ENCODE measurements at regions not wholly inside any gene's neighbourhood (a gene's known extent, or its start where the extent isn't known, plus 50 kb on each side); places are given as distances from the start of the nearest gene placed in this dataset.

DNA sequence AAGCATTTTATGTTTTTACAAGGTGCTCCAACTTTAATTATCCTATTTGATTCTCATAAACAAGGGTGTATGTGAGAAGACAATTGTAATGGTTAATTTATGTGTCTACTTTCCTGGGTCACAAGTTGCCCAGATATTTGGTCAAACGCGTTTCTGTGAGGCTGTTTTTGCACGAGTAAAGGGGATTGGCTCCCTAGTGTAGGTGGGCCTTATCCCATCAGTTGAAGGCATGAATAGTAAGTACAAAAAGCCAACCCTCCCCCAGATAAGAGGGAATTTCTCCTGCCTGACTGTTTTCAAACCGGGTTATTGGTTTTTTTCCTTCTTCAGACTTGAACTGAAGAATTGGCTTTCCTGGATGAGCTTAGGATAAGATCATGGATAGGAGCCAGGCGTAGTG lies 224.0 kb upstream of the NCKAP5 start:
- Histone ChIP-seq H3K14ac (ENCODE audit: insufficient read depth, low read length) (no peak overlapping the region), H2BK12ac (ENCODE audit: insufficient read length, low read depth, low read length) (no peak overlapping the region), H4K91ac (ENCODE audit: insufficient read length, low read depth, low read length) (no peak overlapping the region), H2BK120ac (ENCODE audit: low read depth, low read length, poor library complexity, severe bottlenecking) (no peak overlapping the region), H3K18ac (ENCODE audit: insufficient read length, low read depth, low read length) (no peak overlapping the region), H2BK20ac (ENCODE audit: low read depth, low read length, poor library complexity, severe bottlenecking) (no peak overlapping the region), H4K5ac (ENCODE audit: insufficient read length, low read depth, low read length) (no peak overlapping the region), H3K4me2 (ENCODE audit: insufficient read depth, insufficient read length, low read length) (no peak overlapping the region), H3K4me1 (ENCODE audit: insufficient read depth, low read length) (no peaks in the 10 kb centered on the region; the same call in 1 of the 2 replicates), H3T11ph (ENCODE audit: low read length) (no peak overlapping the region), H3K27ac (ENCODE audit: insufficient read length, low read depth, low read length) (no peak overlapping the region), H2BK5ac (ENCODE audit: insufficient read length, low read length) (no peak overlapping the region), H3K9ac (ENCODE audit: extremely low read depth, insufficient read length, low read length) (no peak overlapping the region), H3K23ac (ENCODE audit: insufficient read length, low read depth, low read length) (no peak overlapping the region), H3K79me2 (ENCODE audit: insufficient read depth, low read length) (no peaks in the 10 kb centered on the region), H3K23me2 (ENCODE audit: insufficient read length, low read depth, low read length, poor library complexity, severe bottlenecking) (no peaks in the 10 kb centered on the region), H3K27me3 (ENCODE audit: insufficient read depth, low read length) (no peaks in the 10 kb centered on the region), H2BK15ac (ENCODE audit: low read depth, low read length) (no peak overlapping the region), H3K9me3 (ENCODE audit: control insufficient read depth, low read depth, low read length) (no peaks in the 10 kb centered on the region), H4K20me1 (ENCODE audit: control insufficient read depth, insufficient read depth, insufficient read length) (no peaks in the 10 kb centered on the region), H4K8ac (replicated peaks; ENCODE audit: insufficient read length, low read depth, low read length) (no peak overlapping the region), H3K79me1 (ENCODE audit: insufficient read depth, low read depth, low read length, poor library complexity, severe bottlenecking) (no peaks in the 10 kb centered on the region), H2AK5ac (ENCODE audit: insufficient read length, low read length) (no peak overlapping the region), H3K56ac (ENCODE audit: insufficient read length, low read depth, low read length) (no peak overlapping the region), H3K4ac (ENCODE audit: low read depth, low read length) (no peak overlapping the region), H2AFZ (ENCODE audit: low read length) (no peak overlapping the region)
- no peak for DNase-seq
- Mint-ChIP-seq H3K27ac (no peak overlapping the region), H3K27me3 (ENCODE audit: low read depth) (no peaks in the 10 kb centered on the region), H3K9me3 (peaks cover 8 to 16% of the 10 kb centered on the region in 2 experiments), H3K4me3 (no peak overlapping the region), H3K36me3 (ENCODE audit: insufficient read depth in 1 of 3, low read depth in 3 of 3) (peaks cover 0 to 11% (median 0%) of the 10 kb centered on the region in 3 experiments; a peak in 2 of 7 replicates), H3K4me1 (peaks cover 6 to 8% of the 10 kb centered on the region in 2 experiments)
- no CpG with 5 or more reads among the region's 5 CpGs for WGBS (ENCODE audit: extremely low coverage, insufficient read length, low lambda C conversion rate)
- TF ChIP-seq, protein P1, sequence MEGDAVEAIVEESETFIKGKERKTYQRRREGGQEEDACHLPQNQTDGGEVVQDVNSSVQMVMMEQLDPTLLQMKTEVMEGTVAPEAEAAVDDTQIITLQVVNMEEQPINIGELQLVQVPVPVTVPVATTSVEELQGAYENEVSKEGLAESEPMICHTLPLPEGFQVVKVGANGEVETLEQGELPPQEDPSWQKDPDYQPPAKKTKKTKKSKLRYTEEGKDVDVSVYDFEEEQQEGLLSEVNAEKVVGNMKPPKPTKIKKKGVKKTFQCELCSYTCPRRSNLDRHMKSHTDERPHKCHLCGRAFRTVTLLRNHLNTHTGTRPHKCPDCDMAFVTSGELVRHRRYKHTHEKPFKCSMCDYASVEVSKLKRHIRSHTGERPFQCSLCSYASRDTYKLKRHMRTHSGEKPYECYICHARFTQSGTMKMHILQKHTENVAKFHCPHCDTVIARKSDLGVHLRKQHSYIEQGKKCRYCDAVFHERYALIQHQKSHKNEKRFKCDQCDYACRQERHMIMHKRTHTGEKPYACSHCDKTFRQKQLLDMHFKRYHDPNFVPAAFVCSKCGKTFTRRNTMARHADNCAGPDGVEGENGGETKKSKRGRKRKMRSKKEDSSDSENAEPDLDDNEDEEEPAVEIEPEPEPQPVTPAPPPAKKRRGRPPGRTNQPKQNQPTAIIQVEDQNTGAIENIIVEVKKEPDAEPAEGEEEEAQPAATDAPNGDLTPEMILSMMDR (conservative IDR thresholded peaks at IDR 0.05): no peak
